K562 (cell line): ENCODE measurements at regions not wholly inside any gene's neighbourhood (a gene's known extent, or its start where the extent isn't known, plus 50 kb on each side); places are given as distances from the start of the nearest gene placed in this dataset.

Experiments used
- C11orf30 ChIP-seq: fragments of 450-650 bp; IDR thresholded peaks from 2 replicates; pipeline ENCODE4 v1.6.1; 2016; ENCODE audit warnings: low read depth, mild to moderate bottlenecking
- MBD2 ChIP-seq: sonication (generic); IDR thresholded peaks from 2 replicates; pipeline ENCODE4 v1.6.1; 2016; ENCODE audit warnings: low read depth, borderline replicate concordance
- POLR2A ChIP-seq: fragments of 450-650 bp; conservative IDR thresholded peaks from 2 replicates; pipeline ENCODE4 v1.6.1; 2016
- RBM17 ChIP-seq: fragments of 200-400 bp; formaldehyde crosslinking; IDR thresholded peaks from 2 replicates; pipeline ENCODE4 v1.6.1; 2017; ENCODE audit warnings: low read depth, mild to moderate bottlenecking, low read length, borderline replicate concordance
- RREB1 ChIP-seq: fragments of 250-450 bp; sonication (Bioruptor Pico); IDR thresholded peaks from 2 replicates; pipeline ENCODE4 v1.4.0; 2020
- ZNF217 ChIP-seq: sonication (generic); formaldehyde crosslinking; IDR thresholded peaks from 2 replicates; pipeline ENCODE4 v1.8.0; 2022; ENCODE audit warnings: mild to moderate bottlenecking, missing genetic modification reagents
- ZNF354B ChIP-seq: fragments of 250-450 bp; sonication (Bioruptor Pico); IDR thresholded peaks from 2 replicates; pipeline ENCODE4 v1.4.0; 2020
- ZNF444 ChIP-seq: fragments of 250-450 bp; sonication (Bioruptor Pico); IDR thresholded peaks from 2 replicates; pipeline ENCODE4 v1.4.0; 2020; ENCODE audit warnings: mild to moderate bottlenecking, moderate library complexity
- ZNF76 ChIP-seq: fragments of 250-450 bp; sonication (Bioruptor Pico); IDR thresholded peaks from 2 replicates; pipeline ENCODE4 v1.4.0; 2020; ENCODE audit warnings: mild to moderate bottlenecking, moderate library complexity, borderline replicate concordance
- ZSCAN32 ChIP-seq: fragments of 450-650 bp; formaldehyde crosslinking; IDR thresholded peaks from 2 replicates; pipeline ENCODE4 v1.4.0; 2020; ENCODE audit warnings: mild to moderate bottlenecking, moderate library complexity
- TF ChIP-seq, protein P1 (sequence below): fragments of 250-450 bp; sonication (Bioruptor Pico); IDR thresholded peaks from 2 replicates; pipeline ENCODE4 v1.5.0; 2020; ENCODE audit warnings: mild to moderate bottlenecking, borderline replicate concordance
- TF ChIP-seq, protein P2 (sequence below): fragments of 250-450 bp; sonication (Bioruptor Pico); IDR thresholded peaks from 2 replicates; pipeline ENCODE4 v1.5.0; 2021

- TF ChIP-seq, protein P1, sequence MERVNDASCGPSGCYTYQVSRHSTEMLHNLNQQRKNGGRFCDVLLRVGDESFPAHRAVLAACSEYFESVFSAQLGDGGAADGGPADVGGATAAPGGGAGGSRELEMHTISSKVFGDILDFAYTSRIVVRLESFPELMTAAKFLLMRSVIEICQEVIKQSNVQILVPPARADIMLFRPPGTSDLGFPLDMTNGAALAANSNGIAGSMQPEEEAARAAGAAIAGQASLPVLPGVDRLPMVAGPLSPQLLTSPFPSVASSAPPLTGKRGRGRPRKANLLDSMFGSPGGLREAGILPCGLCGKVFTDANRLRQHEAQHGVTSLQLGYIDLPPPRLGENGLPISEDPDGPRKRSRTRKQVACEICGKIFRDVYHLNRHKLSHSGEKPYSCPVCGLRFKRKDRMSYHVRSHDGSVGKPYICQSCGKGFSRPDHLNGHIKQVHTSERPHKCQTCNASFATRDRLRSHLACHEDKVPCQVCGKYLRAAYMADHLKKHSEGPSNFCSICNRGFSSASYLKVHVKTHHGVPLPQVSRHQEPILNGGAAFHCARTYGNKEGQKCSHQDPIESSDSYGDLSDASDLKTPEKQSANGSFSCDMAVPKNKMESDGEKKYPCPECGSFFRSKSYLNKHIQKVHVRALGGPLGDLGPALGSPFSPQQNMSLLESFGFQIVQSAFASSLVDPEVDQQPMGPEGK (CRISPR knock-in tag) = no peak
- TF ChIP-seq MBD2 (no peak), ZNF354B (CRISPR knock-in tag) (no peak), ZNF217 (CRISPR knock-in tag) (no peak), ZSCAN32 (CRISPR knock-in tag) (no peak), RBM17 (no peak), C11orf30 (no peak), ZNF444 (no peak), RREB1 (no peak), POLR2A (no peak), ZNF76 (CRISPR knock-in tag) (no peak)
- TF ChIP-seq, protein P2, sequence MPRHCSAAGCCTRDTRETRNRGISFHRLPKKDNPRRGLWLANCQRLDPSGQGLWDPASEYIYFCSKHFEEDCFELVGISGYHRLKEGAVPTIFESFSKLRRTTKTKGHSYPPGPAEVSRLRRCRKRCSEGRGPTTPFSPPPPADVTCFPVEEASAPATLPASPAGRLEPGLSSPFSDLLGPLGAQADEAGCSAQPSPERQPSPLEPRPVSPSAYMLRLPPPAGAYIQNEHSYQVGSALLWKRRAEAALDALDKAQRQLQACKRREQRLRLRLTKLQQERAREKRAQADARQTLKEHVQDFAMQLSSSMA (CRISPR knock-in tag) = no peak
Observed at GRCh38 chr7:140242057-140243031, 65.6 kb upstream of the KDM7A start (continued).
